ENCODE measurements at regions not wholly inside any gene's neighbourhood (a gene's known extent, or its start where the extent isn't known, plus 50 kb on each side); places are given as distances from the start of the nearest gene placed in this dataset.
"Not testable (repeated sequence)": the region's sequence is repeated elsewhere in the genome, so short reads cannot be mapped to it uniquely, and the experiment has no call there.

DNA sequence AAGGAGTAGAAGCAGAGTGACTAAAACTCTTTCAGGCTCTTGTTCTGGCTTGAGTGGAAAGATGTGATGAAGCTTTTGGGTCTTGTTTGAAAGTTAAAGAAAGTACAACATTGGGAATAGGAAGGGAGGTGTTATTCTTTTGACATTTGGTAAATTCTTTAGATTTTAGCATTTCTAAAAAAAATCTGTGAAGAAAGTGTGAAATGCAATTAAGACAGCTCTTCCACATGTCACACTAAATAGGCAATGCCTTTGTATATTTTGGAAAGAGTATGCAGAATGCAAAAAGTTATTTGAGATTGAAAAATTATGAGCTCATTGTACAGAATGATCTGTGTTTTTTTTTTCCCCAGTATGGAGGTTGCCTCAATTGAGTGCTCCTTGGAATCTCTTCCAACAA is 532.2 kb upstream of the DPPA4 start:
- ATAC-seq (no peak), DNase-seq (no peak)
- Histone ChIP-seq H3K27me3 (ENCODE audit: control insufficient read depth, insufficient read depth, low read length) (no peaks in the 10 kb centered on the region), H3K9me3 (ENCODE audit: control insufficient read depth, insufficient read depth, low read length) (no peaks in the 10 kb centered on the region), H3K27ac (ENCODE audit: low read length) (no peak overlapping the region), H3K4me1 (ENCODE audit: control insufficient read depth, insufficient read depth, low read length) (no peaks in the 10 kb centered on the region), H3K36me3 (ENCODE audit: control insufficient read depth, insufficient read depth, low read length) (no peaks in the 10 kb centered on the region), H3K4me3 (ENCODE audit: low read length) (no peak overlapping the region)
- Mint-ChIP-seq H3K4me1 (no peaks in the 10 kb centered on the region), H3K27ac (no peak overlapping the region), H3K9me3 (peaks cover 0 to 3% of the 10 kb centered on the region in 2 donors), H3K4me3 (no peak overlapping the region), H3K27me3 (ENCODE audit: low read depth in 2 of 2) (peaks cover 0 to 3% of the 10 kb centered on the region in 2 donors), H3K36me3 (peaks cover 2% of the 10 kb centered on the region)
- TF ChIP-seq, protein P1, sequence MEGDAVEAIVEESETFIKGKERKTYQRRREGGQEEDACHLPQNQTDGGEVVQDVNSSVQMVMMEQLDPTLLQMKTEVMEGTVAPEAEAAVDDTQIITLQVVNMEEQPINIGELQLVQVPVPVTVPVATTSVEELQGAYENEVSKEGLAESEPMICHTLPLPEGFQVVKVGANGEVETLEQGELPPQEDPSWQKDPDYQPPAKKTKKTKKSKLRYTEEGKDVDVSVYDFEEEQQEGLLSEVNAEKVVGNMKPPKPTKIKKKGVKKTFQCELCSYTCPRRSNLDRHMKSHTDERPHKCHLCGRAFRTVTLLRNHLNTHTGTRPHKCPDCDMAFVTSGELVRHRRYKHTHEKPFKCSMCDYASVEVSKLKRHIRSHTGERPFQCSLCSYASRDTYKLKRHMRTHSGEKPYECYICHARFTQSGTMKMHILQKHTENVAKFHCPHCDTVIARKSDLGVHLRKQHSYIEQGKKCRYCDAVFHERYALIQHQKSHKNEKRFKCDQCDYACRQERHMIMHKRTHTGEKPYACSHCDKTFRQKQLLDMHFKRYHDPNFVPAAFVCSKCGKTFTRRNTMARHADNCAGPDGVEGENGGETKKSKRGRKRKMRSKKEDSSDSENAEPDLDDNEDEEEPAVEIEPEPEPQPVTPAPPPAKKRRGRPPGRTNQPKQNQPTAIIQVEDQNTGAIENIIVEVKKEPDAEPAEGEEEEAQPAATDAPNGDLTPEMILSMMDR (IDR thresholded peaks at IDR 0.05): no peak
- intact Hi-C loops (cut with micrococcal nuclease): no loop called here

DNA sequence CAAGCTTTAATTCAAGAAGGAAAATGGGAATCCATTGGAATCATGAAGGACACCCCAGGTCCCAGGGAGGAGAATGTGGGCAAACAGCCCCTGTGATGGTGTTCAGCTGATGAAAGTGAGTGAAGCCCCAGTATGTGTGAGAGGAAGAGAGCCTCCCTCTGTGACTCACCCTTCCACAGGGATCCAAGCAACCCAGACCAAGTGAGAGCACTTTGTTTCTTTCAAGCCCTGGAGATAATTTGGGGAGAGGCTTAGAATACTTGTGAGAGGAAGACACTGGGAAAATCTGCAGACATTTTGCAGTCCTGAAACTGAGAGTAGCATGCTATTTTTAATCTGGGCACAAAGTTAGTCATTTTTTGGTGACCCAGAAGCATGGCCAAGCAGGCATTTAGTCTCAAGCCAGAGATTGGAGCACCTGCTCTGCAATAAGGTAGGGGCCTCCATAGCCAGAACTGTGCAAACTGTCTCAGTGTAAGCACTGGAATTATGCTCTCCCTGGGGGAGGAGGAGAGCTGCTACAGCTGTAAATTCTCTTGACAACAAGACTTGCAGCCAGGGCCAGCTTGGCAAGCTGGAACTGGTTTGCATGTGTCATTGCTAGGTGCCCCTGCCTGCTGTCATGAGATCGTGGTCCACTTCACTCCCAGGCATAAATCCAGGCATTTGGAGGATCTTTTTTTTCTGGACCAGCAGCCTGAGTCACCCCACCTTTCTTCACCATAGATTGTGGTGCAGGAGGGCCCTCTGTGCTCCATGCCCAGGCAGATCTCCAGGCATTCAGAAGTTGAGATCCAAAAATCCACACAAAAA is 537.8 kb upstream of the DPPA4 start:
- Mint-ChIP-seq H3K36me3 (peaks cover 17% of the 10 kb centered on the region), H3K27ac (no peak overlapping the region), H3K27me3 (ENCODE audit: low read depth in 2 of 2) (peaks cover 0 to 6% of the 10 kb centered on the region in 2 donors), H3K9me3 (no peaks in the 10 kb centered on the region), H3K4me1 (no peaks in the 10 kb centered on the region), H3K4me3 (no peak overlapping the region)
- Histone ChIP-seq H3K27ac (ENCODE audit: low read length) (no peak overlapping the region), H3K4me3 (ENCODE audit: low read length) (no peak overlapping the region), H3K9me3 (ENCODE audit: control insufficient read depth, insufficient read depth, low read length) (no peaks in the 10 kb centered on the region), H3K36me3 (ENCODE audit: control insufficient read depth, insufficient read depth, low read length) (no peaks in the 10 kb centered on the region), H3K27me3 (ENCODE audit: control insufficient read depth, insufficient read depth, low read length) (no peaks in the 10 kb centered on the region), H3K4me1 (ENCODE audit: control insufficient read depth, insufficient read depth, low read length) (no peaks in the 10 kb centered on the region)
- WGBS (ENCODE audit: insufficient coverage): 89% methylated on average over 1 of the region's 1 CpG
- no peak for ATAC-seq
- no peak for DNase-seq
- TF ChIP-seq, protein P1 (IDR thresholded peaks at IDR 0.05): no peak
- intact Hi-C loops (cut with micrococcal nuclease): no loop called here

DNA sequence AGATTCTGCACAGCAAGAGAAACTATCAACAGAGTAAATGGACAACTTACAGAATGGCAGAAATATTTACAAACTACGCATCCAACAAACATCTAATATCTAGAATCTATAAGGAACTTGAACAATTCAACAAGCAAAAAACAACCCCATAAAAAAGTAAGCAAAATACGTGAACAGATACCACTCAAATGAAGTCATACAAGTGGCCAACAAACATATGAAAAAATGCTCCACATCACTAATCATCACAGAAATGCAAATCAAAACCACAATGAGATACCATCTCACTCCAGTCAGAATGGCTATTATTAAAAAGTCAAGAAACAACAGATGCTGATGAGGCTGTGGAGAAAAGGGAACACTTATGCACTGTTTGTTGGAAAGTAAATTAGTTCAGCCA is 540.3 kb upstream of the DPPA4 start:
- H3K27me3 ChIP-seq (ENCODE audit: control insufficient read depth, insufficient read depth, low read length); H3K4me1 ChIP-seq (ENCODE audit: control insufficient read depth, insufficient read depth, low read length); H3K4me1 Mint-ChIP-seq; intact Hi-C loops (cut with micrococcal nuclease); ATAC-seq; H3K4me3 ChIP-seq (ENCODE audit: low read length); H3K27me3 Mint-ChIP-seq (ENCODE audit: low read depth in 2 of 2); H3K27ac Mint-ChIP-seq; H3K9me3 ChIP-seq (ENCODE audit: control insufficient read depth, insufficient read depth, low read length); H3K4me3 Mint-ChIP-seq; H3K9me3 Mint-ChIP-seq; H3K27ac ChIP-seq (ENCODE audit: low read length); DNase-seq; H3K36me3 ChIP-seq (ENCODE audit: control insufficient read depth, insufficient read depth, low read length): not testable (repeated sequence)
- WGBS (ENCODE audit: insufficient coverage): 81% methylated on average over 2 of the region's 2 CpGs
- peaks cover 25% of the 10 kb centered on the region for H3K36me3 Mint-ChIP-seq

DNA sequence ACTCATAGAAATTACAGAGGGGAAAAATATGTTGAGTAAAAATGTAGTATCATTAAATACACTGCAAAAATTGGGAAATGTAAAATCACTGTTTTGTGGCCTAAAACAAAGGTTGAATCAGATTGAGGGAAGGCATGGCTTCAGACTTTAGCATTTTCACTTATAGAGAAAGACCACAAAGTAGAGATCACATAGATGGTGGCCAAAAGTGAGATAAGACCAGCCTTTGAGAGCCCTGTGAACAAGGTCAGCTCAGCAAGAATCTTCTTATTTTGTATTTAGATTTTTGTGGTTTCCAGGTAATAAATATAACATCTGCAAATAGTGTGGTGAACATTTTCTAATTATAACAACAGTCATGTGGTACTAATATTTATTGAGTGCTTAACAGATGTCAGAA is 544.8 kb upstream of the DPPA4 start:
- Histone ChIP-seq H3K27ac (ENCODE audit: low read length) (no peak overlapping the region), H3K27me3 (ENCODE audit: control insufficient read depth, insufficient read depth, low read length) (no peaks in the 10 kb centered on the region), H3K4me1 (ENCODE audit: control insufficient read depth, insufficient read depth, low read length) (no peaks in the 10 kb centered on the region), H3K9me3 (ENCODE audit: control insufficient read depth, insufficient read depth, low read length) (no peaks in the 10 kb centered on the region), H3K36me3 (ENCODE audit: control insufficient read depth, insufficient read depth, low read length) (no peaks in the 10 kb centered on the region), H3K4me3 (ENCODE audit: low read length) (no peak overlapping the region)
- Mint-ChIP-seq H3K27me3 (ENCODE audit: low read depth in 2 of 2) (no peaks in the 10 kb centered on the region), H3K9me3 (peaks cover 0 to 5% of the 10 kb centered on the region in 2 donors), H3K4me1 (peaks cover 0 to 4% of the 10 kb centered on the region in 2 donors), H3K36me3 (peaks cover 11% of the 10 kb centered on the region), H3K27ac (no peak overlapping the region), H3K4me3 (no peak overlapping the region)
- TF ChIP-seq, protein P1 (IDR thresholded peaks at IDR 0.05): no peak
- no peak for ATAC-seq
- no peak for DNase-seq
- intact Hi-C loops (cut with micrococcal nuclease): no loop called here
